ENCODE measurements at regions not wholly inside any gene's neighbourhood (a gene's known extent, or its start where the extent isn't known, plus 50 kb on each side); places are given as distances from the start of the nearest gene placed in this dataset.
A peak's percentile ranks its signal among the peaks of the same experiment; 100 is the strongest.

DNA sequence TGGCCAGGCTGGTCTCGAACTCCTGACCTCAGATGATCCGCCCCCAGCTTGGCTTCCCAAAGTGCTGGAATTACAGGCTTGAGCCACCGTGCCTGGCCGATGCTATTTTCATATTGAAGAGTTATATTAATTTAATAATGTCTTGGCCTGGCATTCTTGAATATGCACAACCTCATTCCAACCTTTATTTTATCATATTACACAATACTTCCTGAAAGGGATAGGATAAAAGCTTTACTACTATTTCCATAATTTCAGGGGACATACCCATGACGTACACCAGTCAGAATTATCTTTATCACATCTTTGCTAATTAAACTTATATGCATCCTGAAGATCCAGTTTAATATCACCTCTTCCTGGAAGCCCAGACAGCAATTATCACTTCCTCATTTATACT is 205.3 kb downstream of the ZIC4 start:
- DNase-seq (ENCODE audit: low spot score): no peak
- Mint-ChIP-seq H3K4me1 (ENCODE audit: unreplicated experiment) (peaks cover 10% of the 10 kb centered on the region), H3K9me3 (ENCODE audit: unreplicated experiment) (no peaks in the 10 kb centered on the region), H3K27ac (ENCODE audit: unreplicated experiment) (no peak overlapping the region), H3K4me3 (ENCODE audit: unreplicated experiment) (no peak overlapping the region), H3K36me3 (ENCODE audit: low read depth, unreplicated experiment) (no peaks in the 10 kb centered on the region), H3K27me3 (ENCODE audit: unreplicated experiment) (peaks cover 4% of the 10 kb centered on the region)
- TF ChIP-seq, protein P1, sequence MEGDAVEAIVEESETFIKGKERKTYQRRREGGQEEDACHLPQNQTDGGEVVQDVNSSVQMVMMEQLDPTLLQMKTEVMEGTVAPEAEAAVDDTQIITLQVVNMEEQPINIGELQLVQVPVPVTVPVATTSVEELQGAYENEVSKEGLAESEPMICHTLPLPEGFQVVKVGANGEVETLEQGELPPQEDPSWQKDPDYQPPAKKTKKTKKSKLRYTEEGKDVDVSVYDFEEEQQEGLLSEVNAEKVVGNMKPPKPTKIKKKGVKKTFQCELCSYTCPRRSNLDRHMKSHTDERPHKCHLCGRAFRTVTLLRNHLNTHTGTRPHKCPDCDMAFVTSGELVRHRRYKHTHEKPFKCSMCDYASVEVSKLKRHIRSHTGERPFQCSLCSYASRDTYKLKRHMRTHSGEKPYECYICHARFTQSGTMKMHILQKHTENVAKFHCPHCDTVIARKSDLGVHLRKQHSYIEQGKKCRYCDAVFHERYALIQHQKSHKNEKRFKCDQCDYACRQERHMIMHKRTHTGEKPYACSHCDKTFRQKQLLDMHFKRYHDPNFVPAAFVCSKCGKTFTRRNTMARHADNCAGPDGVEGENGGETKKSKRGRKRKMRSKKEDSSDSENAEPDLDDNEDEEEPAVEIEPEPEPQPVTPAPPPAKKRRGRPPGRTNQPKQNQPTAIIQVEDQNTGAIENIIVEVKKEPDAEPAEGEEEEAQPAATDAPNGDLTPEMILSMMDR (IDR thresholded peaks at IDR 0.05; ENCODE audit: unreplicated experiment): no peak

DNA sequence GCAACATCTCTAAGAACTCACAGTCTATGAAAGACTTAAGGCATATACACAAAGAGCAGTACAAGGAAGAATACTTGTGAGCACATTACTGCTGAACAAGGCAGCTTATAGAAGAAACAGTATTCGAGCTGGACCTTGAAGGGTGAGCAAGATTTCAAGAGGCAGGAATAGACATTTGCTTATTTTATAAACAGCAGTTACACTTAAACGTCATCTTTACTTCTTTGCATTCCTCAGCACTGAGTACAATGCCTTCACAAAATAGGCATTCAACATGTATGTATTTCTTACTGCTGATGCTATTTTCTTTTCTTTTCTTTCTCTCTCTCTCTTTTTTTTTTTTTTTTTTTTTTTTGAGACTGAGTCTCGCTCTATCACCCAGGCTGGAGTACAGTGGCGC is 205.8 kb downstream of the ZIC4 start:
- Mint-ChIP-seq H3K36me3 (ENCODE audit: low read depth, unreplicated experiment) (no peaks in the 10 kb centered on the region), H3K27me3 (ENCODE audit: unreplicated experiment) (peaks cover 3% of the 10 kb centered on the region), H3K4me3 (ENCODE audit: unreplicated experiment) (no peak overlapping the region), H3K27ac (ENCODE audit: unreplicated experiment) (no peak overlapping the region), H3K4me1 (ENCODE audit: unreplicated experiment) (peaks cover 10% of the 10 kb centered on the region), H3K9me3 (ENCODE audit: unreplicated experiment) (no peaks in the 10 kb centered on the region)
- TF ChIP-seq, protein P1 (IDR thresholded peaks at IDR 0.05; ENCODE audit: unreplicated experiment): no peak
- no peak for DNase-seq (ENCODE audit: low spot score)

DNA sequence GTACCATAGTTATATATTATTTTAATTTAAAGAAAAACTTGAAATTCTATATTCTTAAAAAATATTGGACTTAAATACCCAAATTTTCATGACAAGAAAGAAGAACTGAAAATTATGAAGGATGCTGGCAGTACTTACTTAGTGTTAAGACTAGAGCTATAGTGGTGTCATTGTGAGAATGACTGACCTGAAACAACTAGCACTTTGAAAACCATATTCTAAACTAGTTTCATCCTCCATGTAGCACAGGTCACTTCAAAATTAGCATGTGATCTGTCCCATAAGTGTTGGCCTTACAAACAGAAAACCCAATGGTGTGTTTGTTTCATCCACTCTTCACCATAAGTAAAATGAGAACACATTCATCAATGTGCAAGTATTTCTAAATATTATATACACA is 208.6 kb downstream of the ZIC4 start:
- Mint-ChIP-seq H3K27me3 (ENCODE audit: unreplicated experiment) (no peaks in the 10 kb centered on the region), H3K9me3 (ENCODE audit: unreplicated experiment) (no peaks in the 10 kb centered on the region), H3K4me3 (ENCODE audit: unreplicated experiment) (no peak overlapping the region), H3K4me1 (ENCODE audit: unreplicated experiment) (no peaks in the 10 kb centered on the region), H3K27ac (ENCODE audit: unreplicated experiment) (no peak overlapping the region), H3K36me3 (ENCODE audit: low read depth, unreplicated experiment) (no peaks in the 10 kb centered on the region)
- no peak for DNase-seq (ENCODE audit: low spot score)
- TF ChIP-seq, protein P1 (IDR thresholded peaks at IDR 0.05; ENCODE audit: unreplicated experiment): no peak

DNA sequence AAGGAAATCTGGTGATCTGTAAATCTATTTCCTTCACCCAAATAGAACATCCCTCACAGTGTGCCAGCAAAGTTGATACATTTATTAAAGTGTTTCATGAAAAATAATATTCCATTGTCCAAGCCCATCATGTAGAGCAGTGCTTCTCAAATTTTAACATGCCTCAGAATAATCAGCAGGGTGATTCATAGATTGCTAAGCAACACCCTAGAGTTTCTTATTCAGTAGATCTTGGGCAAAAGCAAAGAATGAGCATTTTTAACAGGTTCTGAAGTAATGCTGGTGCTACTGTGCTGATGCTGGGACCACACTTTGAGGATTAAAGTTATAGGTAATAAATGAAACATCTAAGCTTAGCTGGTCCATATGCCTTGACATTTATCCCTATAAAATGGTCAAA is 210.5 kb downstream of the ZIC4 start:
- Mint-ChIP-seq H3K36me3 (ENCODE audit: low read depth, unreplicated experiment) (no peaks in the 10 kb centered on the region), H3K4me3 (ENCODE audit: unreplicated experiment) (no peak overlapping the region), H3K27me3 (ENCODE audit: unreplicated experiment) (no peaks in the 10 kb centered on the region), H3K27ac (ENCODE audit: unreplicated experiment) (no peak overlapping the region), H3K9me3 (ENCODE audit: unreplicated experiment) (no peaks in the 10 kb centered on the region), H3K4me1 (ENCODE audit: unreplicated experiment) (no peaks in the 10 kb centered on the region)
- DNase-seq (ENCODE audit: low spot score): no peak
- TF ChIP-seq, protein P1 (IDR thresholded peaks at IDR 0.05; ENCODE audit: unreplicated experiment): no peak

DNA sequence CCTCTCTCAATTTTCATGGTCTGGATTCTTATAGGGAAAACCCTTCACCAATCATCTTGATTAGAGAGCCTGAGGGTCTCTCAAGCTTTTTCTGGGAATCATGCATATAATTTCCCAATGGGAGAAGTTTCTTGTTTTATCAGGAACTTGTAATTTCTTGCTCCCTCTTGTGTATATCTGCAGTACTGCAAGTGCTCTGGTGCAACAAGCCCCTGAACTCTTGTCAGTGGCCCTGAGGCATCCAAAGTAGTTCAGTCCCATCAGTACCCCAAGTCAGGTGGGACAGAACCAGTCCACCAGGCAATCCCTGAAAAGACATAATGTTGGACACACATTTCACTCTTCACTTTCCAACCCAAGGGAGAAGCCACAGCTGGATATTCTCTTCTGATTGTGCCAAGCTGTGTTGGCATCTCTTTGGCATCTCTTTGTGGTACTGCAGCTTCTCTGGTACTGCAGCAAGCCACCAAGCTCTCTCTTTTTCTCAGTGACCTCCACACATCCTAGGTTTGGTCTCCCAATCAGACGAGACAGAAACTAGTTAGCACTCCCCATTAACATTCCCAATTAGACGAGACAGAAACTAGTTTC is 214.5 kb downstream of the ZIC4 start:
- TF ChIP-seq, protein P1 (IDR thresholded peaks at IDR 0.05; ENCODE audit: unreplicated experiment): peak; percentile 92
- DNase-seq (ENCODE audit: low spot score): peak; percentile 72
- no peaks in the 10 kb centered on the region for H3K4me1 Mint-ChIP-seq (ENCODE audit: unreplicated experiment)
- H3K9me3 Mint-ChIP-seq (ENCODE audit: unreplicated experiment): no peaks in the 10 kb centered on the region
- H3K27ac Mint-ChIP-seq (ENCODE audit: unreplicated experiment): no peak overlapping the region
- H3K4me3 Mint-ChIP-seq (ENCODE audit: unreplicated experiment): no peak overlapping the region
- no peaks in the 10 kb centered on the region for H3K36me3 Mint-ChIP-seq (ENCODE audit: low read depth, unreplicated experiment)
- H3K27me3 Mint-ChIP-seq (ENCODE audit: unreplicated experiment): no peaks in the 10 kb centered on the region
